GM19467 (cell line): ENCODE measurements at regions not wholly inside any gene's neighbourhood (a gene's known extent, or its start where the extent isn't known, plus 50 kb on each side); places are given as distances from the start of the nearest gene placed in this dataset.
"Not testable (repeated sequence)": the region's sequence is repeated elsewhere in the genome, so short reads cannot be mapped to it uniquely, and the experiment has no call there.

ENCODE experiments used
- ATAC-seq: cut with Tn5 transposase; IDR thresholded peaks from one replicate; pipeline ENCODE4 v1.9.1; 2021; ENCODE audit warnings: mild to moderate bottlenecking, moderate library complexity; ENCODE audit not compliant: unreplicated experiment

DNA sequence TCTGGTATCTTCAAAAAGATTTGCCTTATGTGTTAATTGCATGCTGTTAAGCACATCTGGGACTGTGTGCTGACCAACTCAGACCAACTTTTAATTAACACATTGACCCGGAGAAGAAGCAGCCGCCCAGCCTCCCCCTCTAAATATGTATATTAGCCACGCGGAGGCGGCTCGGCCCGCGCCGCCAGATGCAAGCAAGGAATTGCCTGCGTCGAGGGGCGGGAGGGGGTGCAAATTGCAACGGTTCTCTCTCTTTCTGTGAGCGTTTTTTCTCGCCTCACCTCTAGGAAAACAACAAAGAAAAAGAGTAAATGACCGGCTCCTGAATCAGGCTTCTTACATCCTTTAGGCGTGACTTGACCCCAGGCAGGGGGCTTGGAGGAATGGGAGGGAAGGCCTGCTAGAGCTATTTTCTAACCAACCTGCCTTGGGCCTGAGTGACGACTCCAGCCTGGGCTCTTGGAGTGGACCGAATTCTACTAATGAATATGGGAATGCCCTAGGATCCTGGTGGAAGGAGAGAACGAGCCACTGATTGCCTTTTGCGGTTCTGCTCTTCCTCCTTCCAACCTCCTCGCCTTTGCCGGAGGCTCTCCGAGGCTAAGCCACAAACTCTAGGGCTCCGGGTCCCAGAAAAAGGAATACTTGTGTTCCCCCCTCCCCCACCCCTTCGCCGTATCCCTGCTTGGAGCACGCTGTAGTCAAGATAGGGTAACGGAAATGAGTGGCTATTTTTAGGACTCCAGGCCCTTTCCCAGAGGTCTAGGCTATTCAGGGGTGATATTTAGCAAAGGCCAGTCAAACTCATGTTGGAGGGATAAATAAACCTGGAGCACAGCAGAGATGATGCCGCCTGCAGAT, 417.0 kb upstream of the ESRRG start:
- no peak for ATAC-seq

DNA sequence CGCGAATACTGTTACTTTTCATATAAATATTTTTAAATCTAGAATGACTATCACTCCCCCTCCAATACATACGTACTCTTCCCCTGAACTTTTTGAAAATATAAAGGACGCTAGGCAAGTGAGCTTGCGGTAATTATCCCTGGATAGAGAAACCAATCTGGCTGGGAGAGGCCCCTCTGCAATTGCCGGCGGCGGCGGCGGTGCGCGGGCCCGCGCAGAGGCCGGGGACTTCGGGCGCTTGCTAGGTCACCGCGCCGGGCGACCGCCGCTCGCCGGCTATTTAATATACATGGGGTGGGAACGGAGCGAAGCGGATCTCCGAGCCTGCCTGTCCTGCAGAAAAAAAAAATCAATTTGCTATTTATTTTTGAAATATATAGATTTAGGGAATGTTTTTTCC, 416.3 kb upstream of the ESRRG start:
- no peak for ATAC-seq

DNA sequence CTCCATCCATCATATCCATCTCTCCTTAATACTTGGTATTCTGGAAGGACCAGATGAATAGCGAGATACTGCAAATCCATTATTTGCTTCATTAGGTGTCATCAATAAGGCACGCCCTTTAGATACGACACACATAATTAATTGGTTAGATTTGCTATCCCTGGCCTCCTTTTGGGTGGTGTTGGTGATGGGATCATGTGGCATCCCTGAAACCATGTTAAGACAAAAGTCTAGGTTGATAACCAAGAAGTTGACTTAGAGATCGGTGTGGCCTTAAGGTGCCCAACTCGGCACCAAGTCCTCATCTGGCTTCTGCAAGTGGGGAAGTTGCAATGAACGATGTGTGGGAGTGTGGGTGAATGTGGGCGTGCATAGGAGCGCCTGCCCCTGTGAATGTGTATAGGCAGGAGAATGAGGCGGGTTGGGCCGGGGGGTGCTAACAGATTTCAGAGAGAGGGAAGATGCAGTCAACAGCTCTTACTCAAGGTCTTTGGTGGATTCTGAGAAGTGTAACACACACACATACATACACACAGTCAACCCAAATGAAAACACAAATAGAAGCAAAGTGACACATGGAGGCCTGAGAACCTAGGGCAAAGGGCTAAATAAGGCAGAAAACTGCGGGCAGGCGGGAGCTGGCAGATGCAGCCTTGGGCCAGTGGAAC, 415.7 kb upstream of the ESRRG start:
- no peak for ATAC-seq

DNA sequence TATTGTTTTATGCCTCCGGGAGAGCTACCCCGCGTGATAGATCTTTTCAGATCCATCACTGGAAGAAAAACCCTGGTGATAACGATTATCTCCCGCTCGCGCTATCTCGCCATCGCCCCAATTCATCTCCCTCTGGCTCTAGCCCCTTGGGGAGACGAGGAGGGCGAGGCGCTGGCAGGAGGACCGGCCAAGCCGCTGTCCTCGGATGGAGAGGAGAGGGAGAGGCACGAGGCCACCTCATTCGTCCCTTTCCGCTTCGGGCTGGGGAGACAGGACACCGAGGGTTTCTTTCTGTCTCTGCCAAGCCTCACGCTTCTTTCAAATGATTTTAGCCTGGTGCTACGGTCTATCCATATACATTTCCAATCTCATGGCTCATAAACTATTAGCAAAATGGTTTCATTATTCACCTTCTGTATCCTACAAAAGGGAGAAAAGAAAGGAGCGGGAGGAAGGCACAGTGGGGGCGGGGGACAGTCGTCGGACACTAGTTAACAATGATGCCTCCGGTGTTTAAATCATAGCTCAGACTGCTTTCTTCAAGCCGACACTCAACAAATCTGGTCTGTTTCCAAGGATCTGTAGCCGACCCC, 415.0 kb upstream of the ESRRG start:
- no peak for ATAC-seq

DNA sequence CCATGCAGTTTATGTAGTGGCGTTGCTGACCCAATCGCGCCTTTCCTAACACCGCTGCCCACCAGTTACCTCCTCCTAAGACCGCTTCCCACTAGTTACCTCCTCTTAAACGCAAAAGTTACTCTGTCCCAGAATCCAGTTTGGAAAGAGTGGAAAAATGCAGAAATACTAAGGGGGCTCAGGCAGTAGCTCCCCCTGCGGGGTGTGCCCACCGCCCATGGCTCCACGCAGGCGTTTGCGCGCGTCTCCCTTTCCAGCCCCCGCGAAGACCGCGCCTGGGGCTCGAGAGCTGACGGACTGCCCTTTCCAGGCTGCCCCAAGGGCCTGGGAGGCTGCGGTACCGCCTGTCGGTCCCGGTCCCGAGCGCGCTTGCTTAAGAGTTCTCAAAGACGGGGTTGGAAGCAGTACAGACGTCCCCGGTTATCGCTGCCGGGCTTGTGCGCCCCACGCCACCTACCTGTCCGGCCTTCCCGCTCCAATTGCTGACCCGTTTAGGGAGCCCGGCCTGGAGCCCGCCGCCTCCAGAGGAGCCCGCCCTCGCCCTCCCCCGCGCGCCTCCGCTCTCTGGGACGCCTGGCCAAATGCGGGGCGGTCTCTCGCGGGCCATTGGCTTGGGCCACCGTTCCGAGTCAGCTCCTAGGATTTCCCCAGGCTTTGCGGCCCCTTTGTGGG, 414.1 kb upstream of the ESRRG start:
- no peak for ATAC-seq

DNA sequence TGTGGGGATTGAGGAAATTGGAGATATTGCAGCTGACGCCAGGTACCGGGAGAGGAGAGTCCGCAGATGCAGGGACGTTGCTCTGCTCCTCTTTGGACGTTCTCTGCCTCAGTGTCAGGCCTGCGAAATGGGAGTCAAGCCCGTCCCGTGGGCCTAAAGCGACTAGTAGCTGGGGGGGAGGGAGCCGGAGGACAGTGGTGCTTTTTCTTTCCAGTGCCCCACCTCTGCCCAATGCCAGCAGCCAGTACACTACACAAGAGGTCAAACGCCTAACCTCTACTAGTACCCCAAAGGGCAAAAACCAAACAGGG, 413.6 kb upstream of the ESRRG start:
- ATAC-seq: no peak

DNA sequence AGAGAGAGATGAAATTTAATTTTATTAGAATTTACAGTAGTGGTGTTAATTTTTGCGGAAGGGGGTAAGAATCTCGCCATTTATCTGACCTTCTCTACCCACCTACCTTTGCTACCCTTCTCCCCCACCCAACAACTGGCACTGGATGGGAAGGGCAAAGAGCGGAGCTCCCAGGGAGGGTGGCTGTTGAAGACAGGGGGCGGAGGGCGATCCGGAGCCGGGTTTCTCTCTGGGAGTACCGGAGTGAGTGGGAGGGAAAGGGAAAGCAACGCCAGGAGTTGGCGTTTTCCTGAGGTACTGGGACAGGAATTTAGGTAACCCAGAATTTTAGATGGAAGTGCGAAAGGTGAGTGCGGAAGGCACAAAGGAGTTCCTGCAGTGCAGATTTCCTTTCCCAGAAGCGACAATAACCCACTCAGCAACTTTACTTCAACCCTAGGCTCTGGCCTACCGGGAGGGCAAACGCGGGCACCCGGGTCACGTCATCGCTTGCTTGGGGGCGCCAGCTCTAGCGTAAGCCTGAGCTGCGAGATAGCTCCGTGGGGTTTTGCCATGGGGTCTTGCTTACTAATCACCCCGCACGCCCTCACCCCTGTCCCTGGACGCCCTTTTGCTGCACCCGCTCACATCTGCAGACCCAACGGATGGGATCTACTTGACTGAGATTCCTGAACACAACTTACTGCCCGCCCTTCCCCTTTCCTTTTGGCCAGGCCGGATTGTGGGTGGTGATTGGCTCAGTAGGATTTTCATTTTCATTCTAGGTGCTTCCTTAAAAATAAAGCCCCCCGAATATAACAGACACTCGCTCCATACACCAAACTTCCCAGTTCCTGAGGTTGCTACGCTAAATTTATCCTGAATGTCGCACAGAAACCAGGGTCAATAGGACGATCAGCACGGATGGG, 413.0 kb upstream of the ESRRG start:
- ATAC-seq: no peak

DNA sequence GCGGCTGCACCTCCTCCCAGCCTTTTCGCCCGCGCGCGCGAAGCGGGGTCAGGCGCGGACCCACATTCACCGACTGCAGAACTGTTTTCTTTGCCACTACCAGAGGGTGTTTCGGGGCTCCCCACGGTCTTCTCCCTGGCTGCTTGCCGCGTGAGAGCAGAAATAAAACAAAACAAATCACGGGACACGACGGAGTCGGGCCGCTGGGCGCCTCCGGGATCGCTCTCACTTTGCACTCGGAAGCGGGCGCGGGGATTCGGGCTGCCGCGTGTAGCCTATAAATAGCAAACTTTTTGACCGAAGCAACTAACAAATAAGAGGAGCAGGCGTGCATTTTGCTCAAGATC, 412.3 kb upstream of the ESRRG start:
- ATAC-seq: no peak

DNA sequence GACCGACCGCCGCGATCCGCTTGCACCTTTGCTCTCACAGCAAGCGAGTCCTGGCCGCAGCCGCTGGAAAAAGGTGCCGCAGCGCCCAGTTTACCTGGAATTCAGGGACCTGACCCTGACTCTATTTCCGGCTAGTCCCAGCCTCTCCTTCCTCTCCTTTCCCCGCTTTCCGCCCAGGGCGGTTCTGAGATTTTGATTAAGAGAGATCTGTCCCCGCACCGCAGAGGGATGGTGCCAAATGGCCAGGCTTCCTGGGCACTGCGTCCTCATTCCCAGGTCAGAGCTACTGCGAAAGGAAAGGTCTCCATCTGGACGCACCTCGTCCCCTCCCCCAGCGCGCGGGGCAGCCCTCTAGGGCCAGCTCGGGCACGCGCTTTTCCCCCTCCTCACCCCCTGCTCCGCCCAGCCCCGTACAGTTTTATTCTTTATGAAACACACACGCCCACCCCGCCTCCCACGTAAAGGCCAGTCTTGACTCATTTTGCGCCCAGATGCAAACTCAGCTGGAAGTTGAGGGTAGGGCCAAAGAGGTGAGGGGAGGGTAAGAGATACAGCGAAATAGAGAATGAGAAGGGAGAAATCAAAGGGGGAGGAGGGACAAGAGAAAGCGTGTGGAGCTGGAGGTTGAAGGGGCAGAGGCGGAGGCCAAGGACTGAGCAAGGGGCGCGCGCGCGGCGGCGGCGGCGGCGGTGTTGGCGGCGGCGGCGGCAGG, 411.8 kb upstream of the ESRRG start:
- no peak for ATAC-seq

DNA sequence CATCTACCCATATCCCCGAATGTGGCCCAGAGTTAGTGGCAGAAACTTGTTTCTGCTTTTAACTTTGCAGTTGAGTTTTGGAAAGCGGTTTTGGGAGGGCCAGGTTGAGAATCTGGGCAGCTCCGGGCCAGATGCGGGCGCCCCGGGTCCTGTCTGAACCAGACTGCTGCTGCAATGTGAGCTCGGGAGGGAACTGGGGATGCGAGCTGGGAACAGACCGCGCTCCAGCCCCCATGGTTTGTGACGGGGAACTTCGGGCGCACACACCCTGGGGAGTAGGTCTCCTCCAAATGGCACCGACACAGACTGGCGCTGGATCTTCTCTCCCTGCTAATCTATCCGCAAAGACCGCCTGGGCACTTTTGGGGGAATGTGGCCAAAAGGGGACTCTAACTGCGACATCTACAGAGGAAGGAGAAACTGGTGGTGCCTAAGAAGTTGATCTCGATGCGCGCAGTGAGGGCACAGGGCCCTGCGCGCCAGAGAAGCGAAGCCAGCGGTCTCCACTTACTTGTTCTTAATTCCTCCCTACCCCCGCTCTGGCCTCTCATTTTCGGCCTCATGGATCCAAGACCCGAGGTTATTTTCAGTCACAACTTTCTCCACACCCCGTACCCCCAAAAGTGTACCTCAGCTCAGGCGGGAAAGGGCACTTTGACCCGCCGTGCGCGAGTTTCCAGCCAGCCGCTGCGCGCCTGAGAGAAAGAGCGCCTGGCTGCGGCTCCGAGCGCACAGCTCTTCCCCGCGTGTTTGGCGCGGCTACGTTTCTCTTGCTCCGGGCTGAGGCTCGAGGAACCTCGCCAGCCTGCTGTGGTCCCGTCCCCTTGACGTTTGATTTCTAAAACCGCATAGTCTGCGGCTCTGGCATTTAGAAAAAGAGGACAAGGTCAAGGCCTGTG, 411.0 kb upstream of the ESRRG start:
- ATAC-seq: no peak

DNA sequence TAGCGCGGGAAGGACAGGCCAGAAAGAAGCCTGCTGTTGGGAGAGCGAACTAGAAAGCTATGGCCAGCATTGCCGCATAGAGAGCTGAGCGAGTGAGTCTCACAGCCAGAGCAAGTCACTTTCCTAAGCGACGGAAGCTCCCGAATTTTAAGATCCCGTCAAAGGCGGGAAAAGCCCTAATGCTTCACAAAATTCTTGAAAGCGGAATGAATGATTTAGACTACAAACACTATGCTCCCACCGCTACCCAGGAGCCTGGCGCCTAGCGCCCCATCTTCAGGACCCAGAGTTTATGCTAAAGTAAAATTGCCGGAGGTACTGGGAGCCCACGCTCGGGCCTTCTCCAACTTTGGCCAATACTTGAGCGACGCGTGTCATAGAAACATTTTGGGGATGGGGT, 409.9 kb upstream of the ESRRG start:
- no peak for ATAC-seq

DNA sequence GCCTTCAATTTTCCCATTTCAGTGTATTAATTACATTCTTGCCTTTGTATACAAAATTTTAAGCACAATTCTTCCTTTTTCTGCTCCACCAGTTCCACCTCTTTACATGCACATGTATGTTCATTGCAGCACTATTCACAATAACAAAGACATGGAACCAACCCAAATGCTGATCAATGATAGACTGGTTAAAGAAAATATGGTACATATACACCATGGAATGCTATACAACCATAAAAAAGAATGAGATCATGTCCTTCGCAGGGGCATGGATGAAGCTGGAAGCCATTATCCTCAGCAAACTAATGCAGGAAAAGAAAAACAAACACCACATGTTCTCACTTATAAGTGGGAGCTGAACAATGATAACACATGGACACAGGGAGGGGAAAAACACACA, 400.1 kb upstream of the ESRRG start:
- ATAC-seq: not testable (repeated sequence)

DNA sequence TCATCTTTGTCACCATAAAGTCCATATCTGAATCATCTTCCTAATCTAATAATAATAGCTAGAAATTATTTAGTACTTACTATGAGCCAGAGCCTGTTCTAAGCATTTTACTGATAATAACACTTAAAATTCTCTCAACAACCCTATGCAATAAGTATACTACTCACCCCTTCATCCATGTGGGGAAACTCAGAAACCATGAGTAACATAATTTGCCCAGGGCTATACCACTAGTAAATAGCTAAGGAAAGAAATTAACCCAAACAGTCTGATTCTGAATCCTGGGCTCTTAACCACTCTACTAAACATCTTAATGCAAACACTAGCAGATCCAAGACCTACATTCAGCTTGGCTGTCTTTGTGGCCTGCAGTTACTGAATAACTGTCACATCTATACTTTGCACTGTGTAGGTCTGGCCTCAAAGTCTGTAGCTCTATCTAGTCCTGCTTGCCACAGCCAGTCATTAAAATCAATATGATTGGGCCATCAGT, 394.8 kb upstream of the ESRRG start:
- ATAC-seq: no peak

DNA sequence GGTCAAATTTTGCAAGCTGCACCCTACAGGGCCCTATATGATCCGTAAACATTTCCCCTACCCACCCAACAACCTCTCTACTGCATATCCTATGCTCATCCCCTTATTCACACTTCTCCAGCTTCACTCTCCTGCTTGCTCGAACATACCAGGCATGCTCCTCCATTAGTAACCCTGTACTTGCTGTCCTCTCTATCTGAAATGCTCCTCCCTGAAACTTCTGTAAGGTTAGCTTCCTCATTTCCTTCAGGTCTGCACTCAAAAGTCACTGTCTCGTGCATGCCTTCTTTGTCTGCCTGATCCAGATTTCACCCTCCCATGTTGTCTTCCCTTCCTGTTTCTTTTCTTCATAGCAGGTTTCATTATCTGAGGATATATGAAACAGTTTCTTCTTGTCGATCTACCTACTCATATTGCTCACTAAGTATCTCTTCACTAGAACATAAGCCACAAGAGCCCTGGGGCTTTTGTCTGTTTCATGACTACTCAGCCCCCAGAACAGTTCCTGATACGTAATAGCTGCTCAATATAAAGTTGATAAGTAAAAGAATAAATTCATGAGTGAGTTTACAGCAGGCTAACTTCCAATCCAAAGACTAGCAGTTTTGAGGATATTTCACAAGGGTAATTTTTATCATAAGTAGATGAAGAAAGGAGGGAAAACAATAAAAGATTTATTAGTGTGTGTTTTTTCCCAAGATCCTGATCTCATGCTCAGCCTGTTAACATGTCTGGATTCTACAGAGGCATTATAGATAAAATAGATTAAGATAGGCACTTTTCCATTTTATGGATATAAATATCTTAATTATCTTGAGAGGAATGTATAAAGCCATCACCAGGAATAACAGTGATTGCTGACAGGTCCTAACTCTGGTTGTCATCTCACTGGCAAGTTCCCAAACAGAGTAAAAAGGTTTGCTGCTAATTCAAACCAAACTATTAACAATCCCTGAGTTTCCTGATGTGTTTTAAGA, 392.5 kb upstream of the ESRRG start:
- ATAC-seq: no peak

DNA sequence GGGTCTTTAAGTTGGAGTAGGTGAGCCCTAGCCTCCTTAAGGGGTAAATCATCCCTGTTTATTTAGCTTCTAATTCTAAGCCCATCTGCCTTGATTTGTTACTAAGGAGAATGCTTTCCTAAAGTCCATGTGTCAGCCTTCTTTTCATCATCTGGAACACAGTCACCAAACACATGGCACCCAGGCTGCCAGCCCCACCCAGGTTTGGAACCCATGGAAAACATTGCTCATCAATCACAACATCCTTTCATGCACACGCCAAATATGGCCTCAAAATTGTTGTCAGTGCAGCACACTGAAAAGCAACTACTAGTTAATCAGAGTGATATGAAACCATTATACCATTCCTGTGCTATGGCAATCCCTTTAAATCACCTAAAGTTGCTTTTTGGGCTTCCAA, 386.7 kb upstream of the ESRRG start:
- ATAC-seq: no peak

DNA sequence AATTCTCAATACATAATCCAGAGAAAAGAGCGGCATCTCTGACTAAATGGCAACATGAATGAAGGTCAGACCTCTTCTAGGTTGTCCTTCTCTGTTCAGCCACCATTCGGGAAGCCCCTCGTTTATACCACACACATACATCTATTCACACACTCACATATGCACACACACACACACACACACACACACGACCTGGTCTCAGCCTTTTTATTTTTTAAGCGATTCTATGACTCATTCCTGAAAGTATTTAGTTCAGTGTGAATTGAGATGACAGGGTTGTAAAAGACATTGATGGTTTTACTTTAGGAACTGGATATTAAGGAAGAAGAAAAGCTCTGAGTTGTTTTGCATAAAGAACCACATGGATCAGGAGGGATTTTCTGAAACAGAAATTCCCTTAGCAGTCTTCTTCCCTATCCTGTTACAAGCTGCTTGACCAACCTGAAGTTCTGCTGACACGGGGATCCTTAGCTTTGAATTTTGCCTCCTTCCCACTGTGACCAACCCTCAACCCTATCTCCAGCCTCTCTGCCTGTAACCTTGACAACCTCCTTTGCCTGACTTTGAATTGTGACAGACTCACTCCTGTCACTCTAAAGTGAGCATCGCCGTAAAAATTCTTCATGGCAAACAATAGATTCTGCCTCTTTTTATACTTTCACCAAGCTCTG, 383.1 kb upstream of the ESRRG start:
- no peak for ATAC-seq

DNA sequence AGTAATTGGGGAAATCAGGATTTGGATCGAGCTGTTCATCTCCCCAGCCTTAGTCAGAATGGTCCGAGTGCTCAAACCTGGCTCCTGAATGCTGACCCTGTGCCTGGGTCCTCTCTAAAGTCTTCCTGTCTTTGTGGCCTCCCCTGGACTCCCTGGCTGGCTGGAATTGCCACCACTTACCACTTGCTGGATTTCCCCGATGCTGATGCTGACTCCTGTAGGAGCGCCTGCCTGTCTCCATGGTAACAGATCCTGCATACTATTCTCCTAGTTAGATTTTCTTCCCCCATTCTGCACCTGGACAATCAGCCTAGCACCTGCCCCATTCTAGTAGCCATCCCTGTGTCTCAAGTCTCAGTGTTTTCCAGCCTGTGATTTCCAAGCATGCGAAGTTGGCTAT, 382.2 kb upstream of the ESRRG start:
- no peak for ATAC-seq
